HCT116 (cell line): ENCODE measurements at regions not wholly inside any gene's neighbourhood (a gene's known extent, or its start where the extent isn't known, plus 50 kb on each side); places are given as distances from the start of the nearest gene placed in this dataset.

Experiments used
- ATAC-seq: fragments of 200-7000 bp; cut with Tn5 transposase; 2 replicates; pipeline ENCODE4 v1.9.1; 2020; ENCODE audit warnings: mild to moderate bottlenecking, moderate library complexity
- BruUV-seq: library from RNA; stranded (reverse); fragments of 400-500 nt; replicated peaks from 2 replicates; lab custom pipeline; 2021; lab: Mats Ljungman, UMichigan
- CTCF ChIA-PET: fragments of 300-600 bp; sonication (Branson Sonifier 250); formaldehyde crosslinking; loops from one replicate; lab custom pipeline; 2021; ENCODE audit warnings: antibody characterized with exemption; lab: Charles Lee
- POLR2A ChIA-PET: fragments of 300-600, 350-600 bp; sonication (Branson Sonifier 250); formaldehyde crosslinking; loops from one replicate; lab custom pipeline; 2021; ENCODE audit warnings: antibody characterized with exemption; lab: Charles Lee
- RAD21 ChIA-PET, 2 experiments: fragments of 300-600 bp; sonication (Branson Sonifier 250); formaldehyde crosslinking; loops; one replicate each; lab custom pipeline; 2023; ENCODE audit warnings: low total read pairs in 2 of 2; ENCODE audit not compliant: uncharacterized antibody in 2 of 2, unreplicated experiment in 2 of 2, low non-redundant PET in 1 of 2; lab: Charles Lee
- DNase-seq: peaks from one replicate; pipeline ENCODE4 v3.0.0-alpha.2; 2010; ENCODE audit warnings: low read depth, low spot score
- H2AFZ ChIP-seq: fragments of 200-600 bp; shearing (Covaris generic), sonication (generic); 2 replicates; pipeline ENCODE4 v1.6.1; 2017; ENCODE audit warnings: low read depth, mixed run types, mixed read lengths, antibody characterized with exemption, low read length; ENCODE audit not compliant: poor library complexity, severe bottlenecking
- H3K27ac ChIP-seq: 2 replicates; pipeline ENCODE4 v1.5.1; 2012; ENCODE audit warnings: low read depth, low read length
- H3K27me3 ChIP-seq: fragments of 200-600 bp; sonication (generic); 2 replicates; pipeline ENCODE4 v1.6.1; 2016; ENCODE audit warnings: mixed run types, low read length, mixed read lengths; ENCODE audit not compliant: insufficient read depth
- H3K36me3 ChIP-seq, 2 experiments: fragments of 200-500 bp in 1 of 2; fragments of 200-600 bp in 1 of 2; sonication (Bioruptor generic) in 1 of 2; sonication (generic) in 1 of 2; 2 replicates each; pipeline versions ENCODE4 v1.5.1 to v1.6.1; 2014 to 2016; ENCODE audit warnings: low read length in 2 of 2, inconsistent platforms in 1 of 2, mixed read lengths in 1 of 2, mixed run types in 1 of 2; ENCODE audit not compliant: insufficient read depth in 2 of 2, control insufficient read depth in 1 of 2
- H3K4me1 ChIP-seq, 2 experiments: fragments of 200-600 bp in 1 of 2; sonication (generic) in 1 of 2; 2 replicates each; pipeline versions ENCODE4 v1.5.1 to v1.6.1; 2012 to 2017; ENCODE audit warnings: low read length in 2 of 2, inconsistent platforms in 1 of 2, mild to moderate bottlenecking in 1 of 2, mixed read lengths in 1 of 2, mixed run types in 1 of 2, moderate library complexity in 1 of 2; ENCODE audit not compliant: insufficient read depth in 2 of 2, control insufficient read depth in 1 of 2
- H3K4me2 ChIP-seq: fragments of 200-600 bp; sonication (generic); 2 replicates; pipeline ENCODE4 v1.6.1; 2017; ENCODE audit warnings: mixed run types, low read length, mixed read lengths
- H3K4me3 ChIP-seq, 2 experiments: fragments of 200-600 bp in 1 of 2; sonication (generic) in 1 of 2; replicated peaks in 1 of 2; 2 replicates each; pipeline ENCODE4 v1.5.1; 2011 to 2016; ENCODE audit warnings: low read length in 2 of 2, control low read depth in 1 of 2, low read depth in 1 of 2, mild to moderate bottlenecking in 1 of 2, mixed read lengths in 1 of 2, mixed run types in 1 of 2
- H3K79me2 ChIP-seq: fragments of 200-600 bp; sonication (generic); 2 replicates; pipeline ENCODE4 v1.6.1; 2017; ENCODE audit warnings: mild to moderate bottlenecking, mixed run types, low read length, moderate library complexity, mixed read lengths; ENCODE audit not compliant: insufficient read depth
- H3K9ac ChIP-seq: fragments of 200-600 bp; sonication (generic); 2 replicates; pipeline ENCODE4 v1.6.1; 2016; ENCODE audit warnings: low read length, mixed read lengths
- H3K9me2 ChIP-seq: fragments of 200-600 bp; sonication (generic), shearing (Covaris generic); 2 replicates; pipeline ENCODE4 v1.6.1; 2017; ENCODE audit warnings: mixed run types, mild to moderate bottlenecking, moderate library complexity; ENCODE audit not compliant: insufficient read depth
- H3K9me3 ChIP-seq, 2 experiments: fragments of 200-500 bp in 1 of 2; fragments of 200-600 bp in 1 of 2; sonication (Bioruptor generic) in 1 of 2; sonication (generic) in 1 of 2; 2 replicates each; pipeline ENCODE4 v1.6.1; 2014 to 2017; ENCODE audit warnings: low read length in 2 of 2, mixed read lengths in 2 of 2, inconsistent platforms in 1 of 2, low read depth in 1 of 2, mild to moderate bottlenecking in 1 of 2, mixed run types in 1 of 2, moderate library complexity in 1 of 2; ENCODE audit not compliant: control insufficient read depth in 1 of 2, insufficient read depth in 1 of 2
- H4K20me1 ChIP-seq: fragments of 200-600 bp; sonication (generic), shearing (Covaris generic); 2 replicates; pipeline ENCODE4 v1.6.1; 2017; ENCODE audit warnings: mixed run types, mild to moderate bottlenecking, moderate library complexity; ENCODE audit not compliant: insufficient read depth
- ATF3 ChIP-seq: IDR thresholded peaks from 2 replicates; pipeline ENCODE4 v1.6.1; 2012
- CBX3 ChIP-seq: IDR thresholded peaks from 2 replicates; pipeline ENCODE4 v1.6.1; 2012; ENCODE audit warnings: low read depth
- CEBPB ChIP-seq: IDR thresholded peaks from 2 replicates; pipeline ENCODE4 v1.6.1; 2012; ENCODE audit warnings: low read depth
- EGR1 ChIP-seq: IDR thresholded peaks from 2 replicates; pipeline ENCODE4 v1.6.1; 2012; ENCODE audit warnings: low read depth
- EZH2 ChIP-seq: fragments of 200-600 bp; sonication (generic); IDR thresholded peaks from 2 replicates; pipeline ENCODE4 v1.6.1; 2017; ENCODE audit warnings: antibody characterized with exemption, mixed run types
- EZH2phosphoT487 ChIP-seq: fragments of 200-600 bp; IDR thresholded peaks from 2 replicates; pipeline ENCODE4 v1.6.1; 2018; ENCODE audit warnings: antibody characterized with exemption, borderline replicate concordance
- FOSL1 ChIP-seq: IDR thresholded peaks from 2 replicates; pipeline ENCODE4 v1.6.1; 2012; ENCODE audit warnings: low read depth
- JUND ChIP-seq: IDR thresholded peaks from 2 replicates; pipeline ENCODE4 v1.6.1; 2012
- POLR2A ChIP-seq: IDR thresholded peaks from 2 replicates; pipeline ENCODE4 v1.7.0; 2011; ENCODE audit warnings: borderline replicate concordance; ENCODE audit not compliant: insufficient read depth, insufficient read length; ENCODE audit errors: extremely low read depth
- RAD21 ChIP-seq: IDR thresholded peaks from 2 replicates; pipeline ENCODE4 v1.6.1; 2012; ENCODE audit warnings: low read depth, mild to moderate bottlenecking
- REST ChIP-seq: IDR thresholded peaks from 2 replicates; pipeline ENCODE4 v1.6.1; 2012; ENCODE audit warnings: low read depth
- SIN3A ChIP-seq: IDR thresholded peaks from 2 replicates; pipeline ENCODE4 v1.6.1; 2012; ENCODE audit warnings: low read depth
- SP1 ChIP-seq: IDR thresholded peaks from 2 replicates; pipeline ENCODE4 v1.6.1; 2012; ENCODE audit warnings: low read depth
- YY1 ChIP-seq: IDR thresholded peaks from 2 replicates; pipeline ENCODE4 v1.6.1; 2011; ENCODE audit warnings: low read length, low read depth, moderate library complexity, mild to moderate bottlenecking; ENCODE audit not compliant: insufficient replicate concordance; ENCODE audit errors: extremely low read depth
- ZNF274 ChIP-seq: fragments of 200-500 bp; sonication (Bioruptor generic); IDR thresholded peaks from 2 replicates; pipeline ENCODE4 v1.6.1; 2014; ENCODE audit warnings: mild to moderate bottlenecking, low read depth, low read length, inconsistent platforms
- intact Hi-C: fragments of 100-400 bp; cut with micrococcal nuclease; formaldehyde crosslinking; loops from 2 replicates; pipeline ENCODE4 v1.10.0; 2022
- TF ChIP-seq, protein P1 (sequence below): IDR thresholded peaks from 2 replicates; pipeline ENCODE4 v1.6.1; 2012

DNA sequence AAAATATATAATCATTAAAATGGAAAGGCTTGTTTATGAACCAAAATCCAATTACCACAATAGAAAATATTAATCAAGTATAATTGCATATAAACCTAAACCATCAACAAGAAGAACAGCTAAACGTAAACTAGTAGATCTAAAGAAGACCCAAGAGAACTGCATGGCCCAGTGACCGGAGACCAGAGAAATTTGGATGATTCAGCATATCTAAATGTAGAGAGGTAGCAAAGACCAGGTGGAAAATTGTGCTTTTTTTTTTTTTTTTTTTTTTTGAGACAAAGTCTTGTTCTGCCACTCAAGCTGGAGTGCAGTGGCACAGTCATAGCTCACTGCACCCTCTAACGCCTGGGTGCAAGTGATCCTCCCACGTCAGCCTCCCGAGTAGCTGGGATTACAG lies 207.2 kb upstream of the SEMA3E start (continued):
- no peak for TF ChIP-seq JUND
- TF ChIP-seq CEBPB = no peak

DNA sequence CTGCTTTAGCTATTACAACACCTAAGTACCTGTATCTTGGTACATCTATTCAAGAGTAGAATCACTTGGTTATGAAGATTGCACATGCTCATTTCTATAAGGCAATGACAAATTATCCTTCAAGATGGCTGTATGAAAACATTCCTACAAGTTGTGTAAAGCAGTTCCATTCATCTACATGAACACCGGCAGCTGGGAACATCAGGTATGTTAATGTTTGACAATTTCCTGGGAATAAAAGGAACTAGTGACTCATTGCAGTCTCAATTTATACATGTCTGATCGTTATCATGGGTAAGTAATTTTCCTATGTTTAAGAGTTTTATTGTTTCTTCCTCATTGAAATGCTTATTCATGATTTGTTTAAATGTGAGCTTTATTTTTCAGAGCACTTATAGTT lies 203.2 kb upstream of the SEMA3E start:
- Histone ChIP-seq H3K27ac (no peak overlapping the region), H3K9ac (no peak overlapping the region), H3K36me3 (no peaks in the 10 kb centered on the region), H2AFZ (peak overlapping the region; percentile 91), H3K9me2 (no peaks in the 10 kb centered on the region), H3K4me2 (peak overlapping the region; percentile 30; the same call in 1 of the 2 replicates), H4K20me1 (no peaks in the 10 kb centered on the region), H3K9me3 (no peaks in the 10 kb centered on the region), H3K79me2 (no peaks in the 10 kb centered on the region), H3K4me1 (peaks cover 0 to 6% of the 10 kb centered on the region in 2 experiments; a peak in 2 of 4 replicates), H3K27me3 (no peaks in the 10 kb centered on the region), H3K4me3 (no peak overlapping the region)
- ChIA-PET POLR2A (no interaction called here), CTCF (no interaction called here), RAD21 (no interaction called here)
- intact Hi-C loops = no loop called here
- no peak for ATAC-seq
- DNase-seq = no peak
- no TSS peak for BruUV-seq
- TF ChIP-seq ATF3 (no peak), FOSL1 (no peak), SP1 (no peak), EZH2phosphoT487 (no peak), SIN3A (no peak), REST (no peak), CBX3 (no peak), RAD21 (no peak), POLR2A (no peak), EZH2 (no peak), ZNF274 (no peak), EGR1 (no peak), CEBPB (no peak), YY1 (no peak)
- TF ChIP-seq, protein P1, sequence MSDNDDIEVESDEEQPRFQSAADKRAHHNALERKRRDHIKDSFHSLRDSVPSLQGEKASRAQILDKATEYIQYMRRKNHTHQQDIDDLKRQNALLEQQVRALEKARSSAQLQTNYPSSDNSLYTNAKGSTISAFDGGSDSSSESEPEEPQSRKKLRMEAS = no peak
